Neutrophil (primary cell): ENCODE measurements at regions not wholly inside any gene's neighbourhood (a gene's known extent, or its start where the extent isn't known, plus 50 kb on each side); places are given as distances from the start of the nearest gene placed in this dataset.
"Not testable (repeated sequence)": the region's sequence is repeated elsewhere in the genome, so short reads cannot be mapped to it uniquely, and the experiment has no call there.

Experiments used
- H3K27ac ChIP-seq: fragments of 200-600 bp; sonication (generic); 2 replicates; pipeline ENCODE4 v1.5.1; 2016; ENCODE audit warnings: mild to moderate bottlenecking, moderate library complexity
- H3K27me3 ChIP-seq: fragments of 200-600 bp; sonication (generic); 2 replicates; pipeline ENCODE4 v1.6.0; 2016; ENCODE audit warnings: mild to moderate bottlenecking
- H3K36me3 ChIP-seq: fragments of 200-600 bp; sonication (generic); 2 replicates; pipeline ENCODE4 v1.5.1; 2017
- H3K4me1 ChIP-seq, 2 experiments: fragments of 200-600 bp in 1 of 2; sonication (generic) in 1 of 2; 1 replicate in 1 of 2; 2 replicates in 1 of 2; pipeline versions ENCODE4 v1.5.1 to v1.6.1; 2013 to 2016; ENCODE audit warnings: low read depth in 1 of 2, low read length in 1 of 2, mild to moderate bottlenecking in 1 of 2, moderate library complexity in 1 of 2; ENCODE audit not compliant: control insufficient read depth in 1 of 2, insufficient read depth in 1 of 2
- H3K4me3 ChIP-seq, 2 experiments: fragments of 200-600 bp in 1 of 2; sonication (generic) in 1 of 2; 1 replicate in 1 of 2; 2 replicates in 1 of 2; pipeline ENCODE4 v1.5.1; 2013 to 2016; ENCODE audit warnings: low read depth in 1 of 2, low read length in 1 of 2, mild to moderate bottlenecking in 1 of 2, moderate library complexity in 1 of 2
- H3K9me3 ChIP-seq: fragments of 200-600 bp; sonication (generic); 2 replicates; pipeline ENCODE4 v1.5.1; 2016
- CTCF ChIP-seq: fragments of 200-600 bp; sonication (generic); IDR thresholded peaks from 2 replicates; pipeline ENCODE4 v1.5.1; 2016; ENCODE audit warnings: antibody characterized with exemption

DNA sequence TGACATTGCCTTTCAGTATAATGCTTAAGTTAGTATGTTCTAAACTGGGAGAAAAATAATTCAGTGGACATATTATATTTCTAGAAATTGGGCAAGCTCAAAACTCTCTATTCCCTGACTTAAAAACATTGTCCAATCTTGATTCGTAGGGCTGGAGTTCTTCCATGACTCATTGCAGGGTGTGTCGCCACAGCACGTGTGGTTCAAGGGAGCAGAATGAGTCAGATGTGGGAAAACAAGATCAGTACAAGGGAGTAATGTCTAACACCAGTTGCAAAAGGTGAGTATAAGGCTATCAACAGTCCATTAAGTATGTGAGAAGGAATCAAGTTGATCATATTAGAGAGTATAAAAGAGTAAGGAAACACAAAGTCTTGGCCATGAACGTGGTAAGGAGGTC lies 887.0 kb downstream of the TMTC2 start:
- no peak for TF ChIP-seq CTCF

DNA sequence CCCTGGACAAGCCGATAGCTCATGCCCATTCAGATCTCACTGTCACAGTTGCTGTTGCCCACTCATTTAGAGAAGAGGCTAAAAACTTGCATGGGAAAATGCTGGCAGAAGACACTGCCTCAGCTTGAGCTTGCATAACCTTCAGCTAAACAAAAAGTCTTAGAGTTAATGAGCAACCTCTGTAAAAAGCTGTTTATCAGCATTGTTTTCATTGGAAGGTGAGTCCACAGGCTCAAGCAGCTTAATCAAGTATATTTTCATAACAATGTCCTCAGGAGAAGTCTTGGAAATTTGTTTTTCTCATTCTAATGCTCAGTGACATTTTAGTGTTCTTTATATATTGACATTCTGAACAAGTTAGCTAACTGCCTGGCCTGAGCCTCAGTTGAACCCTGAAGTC lies 872.9 kb downstream of the TMTC2 start:
- TF ChIP-seq CTCF = no peak
- Histone ChIP-seq H3K4me3 (no peak overlapping the region), H3K36me3 (no peaks in the 10 kb centered on the region), H3K9me3 (no peaks in the 10 kb centered on the region), H3K27me3 (no peaks in the 10 kb centered on the region), H3K27ac (no peak overlapping the region), H3K4me1 (no peaks in the 10 kb centered on the region)

More for the DNA sequence above, 887.0 kb downstream of the TMTC2 start:
- Histone ChIP-seq H3K36me3 (no peaks in the 10 kb centered on the region), H3K27me3 (no peaks in the 10 kb centered on the region), H3K27ac (no peak overlapping the region), H3K9me3 (no peaks in the 10 kb centered on the region), H3K4me1 (no peaks in the 10 kb centered on the region), H3K4me3 (no peak overlapping the region)

DNA sequence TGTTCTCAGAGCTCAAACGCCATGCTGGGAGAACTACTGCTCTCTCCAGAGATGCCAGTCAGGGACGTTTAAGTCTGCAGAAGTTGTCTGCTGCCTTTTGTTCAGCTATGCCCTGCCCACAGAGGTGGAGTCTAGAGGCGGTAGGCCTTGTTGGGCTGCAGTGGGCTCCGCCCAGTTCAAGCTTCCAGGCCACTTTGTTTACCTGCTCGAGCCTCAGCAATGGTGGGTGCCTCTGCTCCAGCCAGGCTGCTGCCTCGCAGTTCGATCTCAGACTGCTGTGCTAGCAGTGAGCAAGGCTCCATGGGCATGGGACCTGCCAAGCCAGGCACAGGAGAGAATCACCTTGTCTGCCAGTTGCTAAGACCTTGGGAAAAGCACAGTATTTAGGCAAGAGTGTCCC lies 869.3 kb downstream of the TMTC2 start:
- not testable (repeated sequence) for H3K9me3 ChIP-seq, H3K27me3 ChIP-seq, H3K4me3 ChIP-seq, H3K4me1 ChIP-seq, H3K27ac ChIP-seq, H3K36me3 ChIP-seq

DNA sequence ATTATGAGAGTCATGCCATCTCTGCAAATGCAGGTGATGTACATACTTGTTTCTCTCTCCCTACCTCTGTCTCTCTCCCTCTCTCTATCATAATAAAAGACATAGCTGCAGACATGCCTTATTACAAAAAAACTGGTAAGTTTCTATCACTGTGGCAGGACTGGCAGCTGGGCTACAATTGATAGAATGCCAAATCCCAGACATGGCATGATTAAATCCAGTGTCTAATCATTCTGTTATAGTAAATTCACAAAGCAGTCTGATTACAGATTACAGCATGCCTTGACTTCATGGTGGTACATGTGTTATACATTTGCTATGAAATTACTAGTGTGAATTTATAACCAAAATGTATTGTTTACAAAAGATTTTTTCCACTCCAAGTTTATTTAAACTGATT lies 854.7 kb downstream of the TMTC2 start:
- Histone ChIP-seq H3K4me1 (no peaks in the 10 kb centered on the region), H3K36me3 (no peaks in the 10 kb centered on the region), H3K27ac (no peak overlapping the region), H3K9me3 (no peaks in the 10 kb centered on the region), H3K4me3 (no peak overlapping the region), H3K27me3 (no peaks in the 10 kb centered on the region)
- no peak for TF ChIP-seq CTCF

GRCh38 chr12:83538361-83538965 lies 851.8 kb downstream of the TMTC2 start:
- H3K27ac ChIP-seq = no peak overlapping the region
- TF ChIP-seq CTCF = no peak
- no peaks in the 10 kb centered on the region for H3K36me3 ChIP-seq
- H3K27me3 ChIP-seq = no peaks in the 10 kb centered on the region
- H3K9me3 ChIP-seq = no peaks in the 10 kb centered on the region
- H3K4me3 ChIP-seq = no peak overlapping the region
- H3K4me1 ChIP-seq = no peaks in the 10 kb centered on the region

DNA sequence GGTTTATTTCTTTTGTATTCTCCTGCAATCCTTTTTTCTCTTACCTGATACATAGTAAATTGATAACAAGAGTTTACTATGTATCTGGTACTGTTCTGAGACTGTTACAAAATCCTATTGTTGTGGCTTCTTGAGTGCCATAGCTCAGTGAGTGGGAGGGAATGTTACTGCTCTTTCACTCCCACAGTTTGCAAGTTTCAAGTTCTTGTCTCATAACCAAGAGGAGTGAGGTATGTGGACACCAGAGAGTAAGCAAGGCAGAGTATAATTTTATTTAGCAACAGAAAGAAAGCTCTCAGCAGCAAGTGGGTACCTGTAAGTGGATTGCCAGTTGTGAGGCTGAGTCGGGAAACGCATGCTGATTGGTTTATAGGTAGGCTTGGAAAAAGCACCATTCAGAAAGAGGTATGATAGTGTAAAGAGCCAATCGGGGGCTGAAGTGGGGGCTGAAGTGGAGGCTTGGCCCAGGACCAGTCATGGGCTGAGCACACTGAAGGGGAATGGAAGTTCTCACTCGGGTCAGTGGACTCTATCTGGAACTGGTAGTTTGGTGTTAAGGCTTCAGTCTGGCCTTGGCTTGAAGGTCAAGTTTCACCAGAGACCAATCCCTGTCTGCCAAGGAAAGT lies 850.8 kb downstream of the TMTC2 start:
- TF ChIP-seq CTCF = no peak
- Histone ChIP-seq H3K36me3 (no peaks in the 10 kb centered on the region), H3K27ac (no peak overlapping the region)

More for the DNA sequence above, 850.8 kb downstream of the TMTC2 start:
- H3K4me1 ChIP-seq = no peaks in the 10 kb centered on the region
- no peaks in the 10 kb centered on the region for H3K9me3 ChIP-seq
- H3K27me3 ChIP-seq = no peaks in the 10 kb centered on the region
- no peak overlapping the region for H3K4me3 ChIP-seq
